Stimulated activated CD8-positive, alpha-beta memory T cell treated with anti-CD3 and anti-CD28 coated beads, Interleukin-4, amount 100 ng/mL, for 1 hour (primary cell): ENCODE measurements at regions not wholly inside any gene's neighbourhood (a gene's known extent, or its start where the extent isn't known, plus 50 kb on each side); places are given as distances from the start of the nearest gene placed in this dataset.

ENCODE experiments used
- DNase-seq, 2 donors: peaks; one replicate each; pipeline ENCODE4 v3.0.0-alpha.2; 2020; ENCODE audit warnings: low read depth in 2 of 2, low spot score in 1 of 2

DNA sequence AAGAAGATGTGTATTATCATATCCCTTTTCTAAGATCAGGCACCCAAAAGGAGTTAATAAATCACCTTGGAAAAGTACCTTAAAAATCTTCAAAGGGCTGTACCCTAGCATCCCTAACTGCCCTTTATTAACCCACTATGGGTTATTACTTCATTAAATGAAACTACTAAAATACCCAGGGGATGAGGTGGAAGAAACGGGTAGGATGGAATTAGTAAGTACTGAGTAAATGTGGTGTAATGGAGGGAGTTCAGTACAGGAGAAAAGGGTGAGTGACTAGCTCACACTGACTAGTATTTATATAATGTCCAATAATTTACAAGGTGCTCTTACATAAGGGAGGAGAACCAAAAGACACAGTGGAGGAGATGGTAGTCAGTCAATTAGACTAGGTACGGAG is 51.0 kb upstream of the RASGEF1B start:
- DNase-seq, result no peak

DNA sequence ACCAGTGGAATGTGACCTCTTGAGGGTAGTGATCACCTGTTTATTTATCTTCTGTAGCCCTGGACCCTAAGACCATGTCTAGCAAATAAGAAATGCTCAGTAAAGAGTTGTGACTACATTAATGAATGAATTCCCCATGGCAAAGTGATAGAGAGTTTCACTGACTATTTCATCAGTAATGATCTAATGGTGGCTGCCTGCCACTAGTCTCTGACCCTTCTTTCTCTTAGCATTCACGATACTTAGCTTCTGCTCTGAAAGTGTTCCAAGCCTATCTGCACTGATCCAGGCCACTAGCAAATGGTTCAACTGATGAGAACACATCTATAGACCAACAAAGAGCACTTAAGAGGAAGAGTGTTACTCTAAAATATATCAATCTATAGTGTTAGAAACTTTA is 50.0 kb upstream of the RASGEF1B start:
- no peak for DNase-seq
